Endothelial cell of umbilical vein (primary cell): ENCODE measurements at regions not wholly inside any gene's neighbourhood (a gene's known extent, or its start where the extent isn't known, plus 50 kb on each side); places are given as distances from the start of the nearest gene placed in this dataset.

Source experiments
- EZH2 ChIP-seq: IDR thresholded peaks from 2 replicates; pipeline ENCODE4 v1.6.1; 2012; ENCODE audit warnings: borderline replicate concordance, low read depth, mild to moderate bottlenecking, moderate library complexity, low read length, inconsistent platforms; ENCODE audit not compliant: severe bottlenecking
- FOS ChIP-seq: IDR thresholded peaks from 2 replicates; pipeline ENCODE4 v1.6.1; 2011; ENCODE audit warnings: mild to moderate bottlenecking, low read length, moderate library complexity, borderline replicate concordance; ENCODE audit not compliant: insufficient read depth
- JUN ChIP-seq: IDR thresholded peaks from 2 replicates; pipeline ENCODE4 v1.6.1; 2011; ENCODE audit warnings: borderline replicate concordance, low read depth; ENCODE audit not compliant: insufficient read length, insufficient read depth
- POLR2A ChIP-seq: IDR thresholded peaks from 2 replicates; pipeline ENCODE4 v1.6.1; 2012; ENCODE audit warnings: low read depth, mild to moderate bottlenecking, control low read depth, low read length
- POLR2AphosphoS5 ChIP-seq: IDR thresholded peaks from 2 replicates; pipeline ENCODE4 v1.6.1; 2012; ENCODE audit warnings: low read depth, mild to moderate bottlenecking, control low read depth, low read length, moderate library complexity; ENCODE audit not compliant: insufficient read depth
- TF ChIP-seq, protein P1 (sequence below), 2 donors: IDR thresholded peaks; 1 replicate in 1 of 2; 2 replicates in 1 of 2; pipeline ENCODE4 v1.5.1; 2011; ENCODE audit warnings: low read length in 2 of 2, mild to moderate bottlenecking in 2 of 2, moderate library complexity in 2 of 2, control low read depth in 1 of 2, inconsistent platforms in 1 of 2, low read depth in 1 of 2; ENCODE audit not compliant: insufficient read depth in 1 of 2; ENCODE audit errors: extremely low read depth in 1 of 2

DNA sequence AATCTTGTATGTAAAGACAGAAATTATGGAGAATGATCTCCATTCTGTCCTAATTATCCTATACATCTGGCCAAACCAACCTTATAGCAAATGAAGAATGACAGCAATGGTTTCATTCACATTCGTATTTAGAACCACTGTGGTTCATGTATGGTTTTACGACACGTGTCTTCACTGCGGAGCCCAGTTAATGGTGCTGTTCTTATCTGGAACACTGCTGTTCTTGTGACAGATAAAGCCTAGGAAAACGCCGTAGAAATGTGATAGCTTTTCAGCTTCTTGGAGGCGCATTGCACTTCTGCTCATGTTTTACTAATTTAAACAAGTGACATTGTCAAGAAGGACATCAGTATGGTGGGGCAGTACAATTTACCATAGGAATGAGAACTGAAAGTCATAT is 2266.4 kb upstream of the TENM3 start:
- TF ChIP-seq POLR2AphosphoS5, result no peak
- TF ChIP-seq, protein P1, sequence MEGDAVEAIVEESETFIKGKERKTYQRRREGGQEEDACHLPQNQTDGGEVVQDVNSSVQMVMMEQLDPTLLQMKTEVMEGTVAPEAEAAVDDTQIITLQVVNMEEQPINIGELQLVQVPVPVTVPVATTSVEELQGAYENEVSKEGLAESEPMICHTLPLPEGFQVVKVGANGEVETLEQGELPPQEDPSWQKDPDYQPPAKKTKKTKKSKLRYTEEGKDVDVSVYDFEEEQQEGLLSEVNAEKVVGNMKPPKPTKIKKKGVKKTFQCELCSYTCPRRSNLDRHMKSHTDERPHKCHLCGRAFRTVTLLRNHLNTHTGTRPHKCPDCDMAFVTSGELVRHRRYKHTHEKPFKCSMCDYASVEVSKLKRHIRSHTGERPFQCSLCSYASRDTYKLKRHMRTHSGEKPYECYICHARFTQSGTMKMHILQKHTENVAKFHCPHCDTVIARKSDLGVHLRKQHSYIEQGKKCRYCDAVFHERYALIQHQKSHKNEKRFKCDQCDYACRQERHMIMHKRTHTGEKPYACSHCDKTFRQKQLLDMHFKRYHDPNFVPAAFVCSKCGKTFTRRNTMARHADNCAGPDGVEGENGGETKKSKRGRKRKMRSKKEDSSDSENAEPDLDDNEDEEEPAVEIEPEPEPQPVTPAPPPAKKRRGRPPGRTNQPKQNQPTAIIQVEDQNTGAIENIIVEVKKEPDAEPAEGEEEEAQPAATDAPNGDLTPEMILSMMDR (IDR thresholded peaks at IDR 0.05; ENCODE audit: extremely low read depth in 1 of 2, insufficient read depth in 1 of 2, low read depth in 1 of 2, low read length in 2 of 2), result no peak
- TF ChIP-seq EZH2, result no peak
- no peak for TF ChIP-seq JUN
- TF ChIP-seq POLR2A, result no peak
- no peak for TF ChIP-seq FOS
